HG03196 (cell line): ENCODE measurements at regions not wholly inside any gene's neighbourhood (a gene's known extent, or its start where the extent isn't known, plus 50 kb on each side); places are given as distances from the start of the nearest gene placed in this dataset.

Experiments
- ATAC-seq: cut with Tn5 transposase; IDR thresholded peaks from one replicate; pipeline ENCODE4 v1.9.1; 2021; ENCODE audit not compliant: unreplicated experiment

- no peak for ATAC-seq
Measured at GRCh38 chr18:61057443-61057842, 275.8 kb upstream of the CDH20 start.

GRCh38 chr18:61062258-61062657 is 271.0 kb upstream of the CDH20 start:
- ATAC-seq = no peak

GRCh38 chr18:61064911-61065310 is 268.3 kb upstream of the CDH20 start:
- ATAC-seq = no peak

- ATAC-seq = no peak
Measured at GRCh38 chr18:61076986-61077385, 256.2 kb upstream of the CDH20 start.

GRCh38 chr18:61079714-61080113 is 253.5 kb upstream of the CDH20 start:
- no peak for ATAC-seq

GRCh38 chr18:61080954-61081528 is 252.2 kb upstream of the CDH20 start:
- ATAC-seq = no peak

- ATAC-seq = no peak
Measured at GRCh38 chr18:61082976-61083630, 250.1 kb upstream of the CDH20 start.

GRCh38 chr18:61085036-61085435 is 248.2 kb upstream of the CDH20 start:
- ATAC-seq = no peak

GRCh38 chr18:61085761-61086160 is 247.5 kb upstream of the CDH20 start:
- ATAC-seq = no peak

GRCh38 chr18:61086657-61087056 is 246.6 kb upstream of the CDH20 start:
- ATAC-seq = no peak

GRCh38 chr18:61091379-61091778 is 241.9 kb upstream of the CDH20 start:
- ATAC-seq = no peak

GRCh38 chr18:61093965-61094364 is 239.3 kb upstream of the CDH20 start:
- no peak for ATAC-seq

GRCh38 chr18:61096226-61096625 is 237.0 kb upstream of the CDH20 start:
- no peak for ATAC-seq

- no peak for ATAC-seq
Measured at GRCh38 chr18:61107113-61107512, 226.1 kb upstream of the CDH20 start.

GRCh38 chr18:61108706-61109105 is 224.5 kb upstream of the CDH20 start:
- ATAC-seq = no peak

- no peak for ATAC-seq
Measured at GRCh38 chr18:61123309-61123708, 209.9 kb upstream of the CDH20 start.

- no peak for ATAC-seq
Measured at GRCh38 chr18:61127714-61128467, 205.3 kb upstream of the CDH20 start.

GRCh38 chr18:61129001-61129400 is 204.2 kb upstream of the CDH20 start:
- no peak for ATAC-seq

GRCh38 chr18:61132031-61132430 is 201.2 kb upstream of the CDH20 start:
- no peak for ATAC-seq

GRCh38 chr18:61133783-61134182 is 199.4 kb upstream of the CDH20 start:
- no peak for ATAC-seq

- ATAC-seq = no peak
Measured at GRCh38 chr18:61136711-61137251, 196.4 kb upstream of the CDH20 start.

- ATAC-seq = no peak
Measured at GRCh38 chr18:61141691-61142090, 191.5 kb upstream of the CDH20 start.
